OCI-LY3 (cell line): ENCODE measurements at regions not wholly inside any gene's neighbourhood (a gene's known extent, or its start where the extent isn't known, plus 50 kb on each side); places are given as distances from the start of the nearest gene placed in this dataset.

Source experiments
- H2AFZ ChIP-seq: fragments of 200-600, 300-600 bp; shearing (Covaris generic); 2 replicates; pipeline ENCODE4 v1.6.0; 2014; ENCODE audit warnings: antibody characterized with exemption, low read depth, low read length
- H3K27ac ChIP-seq: fragments of 200-600, 300-600 bp; sonication (generic); 2 replicates; pipeline ENCODE4 v1.5.1; 2014; ENCODE audit warnings: mild to moderate bottlenecking, low read length, moderate library complexity, mixed read lengths
- H3K27me3 ChIP-seq: fragments of 200-600, 300-600 bp; sonication (generic); 2 replicates; pipeline ENCODE4 v1.6.1; 2014; ENCODE audit warnings: low read depth, low read length, mixed read lengths
- H3K36me3 ChIP-seq: fragments of 200-600, 300-600 bp; sonication (generic); replicated peaks from 2 replicates; pipeline ENCODE3; 2014; ENCODE audit warnings: low read depth, low read length, mixed read lengths
- H3K4me1 ChIP-seq: fragments of 300-600, 200-600 bp; sonication (generic); 2 replicates; pipeline ENCODE4 v1.6.1; 2014; ENCODE audit warnings: low read length, mixed read lengths
- H3K4me2 ChIP-seq: fragments of 200-600, 300-600 bp; sonication (generic); 2 replicates; pipeline ENCODE4 v1.6.1; 2014; ENCODE audit warnings: low read length, mixed read lengths
- H3K4me3 ChIP-seq: fragments of 300-600, 200-600 bp; sonication (generic); 2 replicates; pipeline ENCODE4 v1.5.1; 2014; ENCODE audit warnings: antibody characterized with exemption, mild to moderate bottlenecking, low read length, moderate library complexity
- H3K79me2 ChIP-seq: fragments of 300-600, 200-600 bp; shearing (Covaris generic); 2 replicates; pipeline ENCODE4 v1.6.1; 2014; ENCODE audit warnings: mild to moderate bottlenecking, low read length, mixed read lengths
- H3K9ac ChIP-seq: fragments of 300-600, 200-600 bp; shearing (Covaris generic); 2 replicates; pipeline ENCODE4 v1.6.0; 2014; ENCODE audit warnings: mild to moderate bottlenecking, low read length, moderate library complexity
- H3K9me3 ChIP-seq: fragments of 200-600, 300-600 bp; shearing (Covaris generic); 2 replicates; pipeline ENCODE4 v1.6.1; 2014; ENCODE audit warnings: low read length, mixed read lengths; ENCODE audit not compliant: insufficient read depth
- H4K20me1 ChIP-seq: fragments of 200-600, 300-600 bp; sonication (generic); 2 replicates; pipeline ENCODE4 v1.6.1; 2016; ENCODE audit warnings: low read length, mixed read lengths; ENCODE audit not compliant: insufficient read depth
- CTCF ChIP-seq: fragments of 200-600, 300-600 bp; sonication (generic); IDR thresholded peaks from 2 replicates; pipeline ENCODE4 v1.5.1; 2014; ENCODE audit warnings: antibody characterized with exemption, low read length, low read depth
- EZH2phosphoT487 ChIP-seq: fragments of 200-600 bp; shearing (Covaris generic); IDR thresholded peaks from 2 replicates; pipeline ENCODE4 v1.6.1; 2018; ENCODE audit warnings: antibody characterized with exemption, mixed run types, low read depth

DNA sequence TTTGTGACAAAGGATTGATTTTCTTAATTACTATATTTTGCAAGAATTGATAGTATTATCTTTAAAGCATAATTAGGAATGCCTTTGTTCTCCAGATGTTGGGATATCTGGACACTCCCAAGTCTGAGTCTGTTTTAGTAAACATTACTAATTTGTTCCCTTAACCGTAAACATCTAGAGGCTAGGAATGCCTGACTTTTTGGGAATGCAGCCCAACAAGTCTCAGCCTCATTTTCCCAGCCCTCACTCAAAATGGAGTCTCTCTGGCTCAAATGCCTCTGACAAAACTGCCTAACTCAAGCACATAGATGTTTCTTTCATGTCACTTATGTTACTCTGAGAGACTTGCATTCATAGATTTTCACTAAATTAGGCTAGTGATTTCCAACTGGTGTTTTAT lies 297.0 kb upstream of the CLNK start:
- no peak overlapping the region for H2AFZ ChIP-seq
- H3K27ac ChIP-seq = no peak overlapping the region
- H3K4me2 ChIP-seq = no peak overlapping the region
- no peaks in the 10 kb centered on the region for H3K9me3 ChIP-seq
- H3K27me3 ChIP-seq = no peaks in the 10 kb centered on the region
- H3K9ac ChIP-seq = no peak overlapping the region
- TF ChIP-seq CTCF = no peak
- H3K79me2 ChIP-seq = no peaks in the 10 kb centered on the region
- H4K20me1 ChIP-seq = no peaks in the 10 kb centered on the region
- H3K36me3 ChIP-seq = no peaks in the 10 kb centered on the region
- H3K4me1 ChIP-seq = peaks cover 29% of the 10 kb centered on the region
- H3K4me3 ChIP-seq = no peak overlapping the region

GRCh38 chr4:10981096-10981495 lies 296.5 kb upstream of the CLNK start:
- Histone ChIP-seq H3K9ac (no peak overlapping the region), H2AFZ (no peak overlapping the region), H3K4me2 (no peak overlapping the region), H3K36me3 (no peaks in the 10 kb centered on the region), H3K79me2 (no peaks in the 10 kb centered on the region), H3K9me3 (no peaks in the 10 kb centered on the region), H3K4me1 (peaks cover 29% of the 10 kb centered on the region), H3K27ac (no peak overlapping the region), H3K27me3 (no peaks in the 10 kb centered on the region), H4K20me1 (no peaks in the 10 kb centered on the region), H3K4me3 (no peak overlapping the region)
- TF ChIP-seq EZH2phosphoT487 = no peak
- no peak for TF ChIP-seq CTCF

- Histone ChIP-seq H3K4me3 (no peak overlapping the region), H3K9me3 (peaks cover 15% of the 10 kb centered on the region), H3K4me1 (peaks cover 40% of the 10 kb centered on the region), H3K79me2 (no peaks in the 10 kb centered on the region), H3K36me3 (peaks cover 8% of the 10 kb centered on the region), H3K9ac (no peak overlapping the region), H3K27me3 (no peaks in the 10 kb centered on the region), H3K27ac (no peak overlapping the region), H4K20me1 (no peaks in the 10 kb centered on the region), H3K4me2 (no peak overlapping the region), H2AFZ (no peak overlapping the region)
- TF ChIP-seq EZH2phosphoT487 (no peak), CTCF (no peak)
These were observed 294.5 kb upstream of the CLNK start for GRCh38 chr4:10979032-10979431.

GRCh38 chr4:10977534-10977933 lies 293.0 kb upstream of the CLNK start:
- Histone ChIP-seq H3K27ac (no peak overlapping the region), H3K9ac (no peak overlapping the region), H3K4me3 (no peak overlapping the region), H3K4me2 (no peak overlapping the region), H3K36me3 (peaks cover 18% of the 10 kb centered on the region), H3K9me3 (peaks cover 22% of the 10 kb centered on the region), H3K4me1 (peaks cover 34% of the 10 kb centered on the region), H3K79me2 (no peaks in the 10 kb centered on the region), H3K27me3 (no peaks in the 10 kb centered on the region), H4K20me1 (no peaks in the 10 kb centered on the region), H2AFZ (no peak overlapping the region)
- TF ChIP-seq CTCF (no peak), EZH2phosphoT487 (no peak)
